GM19239 (cell line): ENCODE measurements at regions not wholly inside any gene's neighbourhood (a gene's known extent, or its start where the extent isn't known, plus 50 kb on each side); places are given as distances from the start of the nearest gene placed in this dataset.
"Not testable (repeated sequence)": the region's sequence is repeated elsewhere in the genome, so short reads cannot be mapped to it uniquely, and the experiment has no call there.

Source experiments
- DNase-seq: peaks from one replicate; pipeline ENCODE4 v3.0.0; 2011; ENCODE audit warnings: low spot score; ENCODE audit not compliant: insufficient read length
- FAIRE-seq: peaks from 2 replicates; lab custom pipeline; 2011; peaks lifted over from hg19 to GRCh38; lab: Jason Lieb, UNC

- DNase-seq (no peak), FAIRE-seq (no peak)
Observed at GRCh38 chr4:111997785-111998184, 147.5 kb upstream of the FAM241A start.

DNA sequence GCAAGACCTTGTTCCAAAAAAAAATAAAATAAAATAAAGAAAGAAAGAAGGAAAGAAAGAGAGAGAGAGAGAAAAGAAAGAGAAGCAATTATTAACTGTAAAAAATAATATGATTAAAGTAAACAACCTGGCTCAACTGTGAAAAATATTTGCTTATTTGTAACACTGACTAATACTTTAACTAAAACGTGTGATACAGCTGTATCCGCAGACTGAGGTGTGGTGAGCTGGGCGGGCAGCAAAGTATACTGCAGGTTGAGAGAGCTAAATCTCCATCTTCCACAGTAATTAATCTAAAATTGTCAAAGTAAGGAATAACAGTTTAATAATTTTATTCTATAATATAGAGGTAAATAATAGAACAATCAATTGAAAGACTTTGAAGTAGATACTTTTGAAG, 145.5 kb upstream of the FAM241A start:
- no peak for DNase-seq
- no peak for FAIRE-seq

GRCh38 chr4:112001041-112001440, 144.2 kb upstream of the FAM241A start:
- DNase-seq (no peak), FAIRE-seq (no peak)

DNA sequence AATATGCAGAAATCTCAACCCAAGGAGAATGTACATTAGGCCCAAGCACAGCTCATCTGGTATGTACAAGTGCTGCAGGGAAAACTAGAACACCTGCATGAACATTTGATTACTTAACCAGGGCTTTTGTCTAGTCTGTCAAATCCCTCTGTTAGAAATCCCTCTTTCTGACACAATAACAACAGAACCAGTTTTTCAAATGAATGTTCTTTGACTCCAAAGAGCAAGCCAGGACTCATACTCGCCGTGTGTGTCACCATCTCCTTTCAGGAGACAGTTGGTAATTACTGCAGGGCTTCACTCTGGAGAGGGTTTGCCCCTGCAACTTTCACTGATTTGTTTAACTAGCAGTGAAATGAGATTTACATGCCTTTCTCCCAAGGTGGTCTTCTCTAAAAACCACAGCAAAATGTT, 143.0 kb upstream of the FAM241A start:
- DNase-seq (no peak), FAIRE-seq (no peak)

DNA sequence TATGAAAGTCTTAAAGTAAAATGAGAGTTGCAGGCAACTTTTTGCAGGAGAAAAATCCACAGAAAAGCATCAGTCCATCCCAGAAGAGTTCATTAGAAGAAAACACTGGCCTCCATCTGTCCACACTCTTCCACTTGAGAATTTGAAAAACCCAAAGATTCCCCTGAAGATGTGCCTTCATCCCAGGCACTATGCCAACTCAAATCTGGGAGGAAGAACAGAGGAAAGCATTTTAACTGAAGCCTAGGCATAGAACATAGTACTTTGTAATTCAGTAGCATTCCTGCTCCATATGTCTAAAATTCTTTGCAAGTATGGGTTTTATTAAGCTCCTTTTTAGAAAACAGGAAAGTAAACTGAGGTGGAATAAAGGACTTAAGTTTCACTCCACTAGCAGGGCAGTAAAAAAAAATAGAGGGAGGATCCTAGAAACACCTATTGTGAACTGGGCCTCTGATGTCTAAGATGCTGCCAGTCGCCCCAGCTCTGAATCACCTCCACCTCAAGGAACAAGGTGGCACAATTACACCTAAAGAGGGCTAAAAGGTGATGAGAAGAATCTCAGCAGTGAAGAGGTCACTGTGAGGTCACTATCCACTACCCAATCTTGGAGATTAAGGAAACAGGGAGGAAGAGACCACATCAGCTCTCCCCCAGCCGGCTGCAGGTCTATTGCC, 141.9 kb upstream of the FAM241A start:
- DNase-seq (no peak), FAIRE-seq (no peak)

GRCh38 chr4:112005027-112005426, 140.2 kb upstream of the FAM241A start:
- DNase-seq, result no peak
- no peak for FAIRE-seq

DNA sequence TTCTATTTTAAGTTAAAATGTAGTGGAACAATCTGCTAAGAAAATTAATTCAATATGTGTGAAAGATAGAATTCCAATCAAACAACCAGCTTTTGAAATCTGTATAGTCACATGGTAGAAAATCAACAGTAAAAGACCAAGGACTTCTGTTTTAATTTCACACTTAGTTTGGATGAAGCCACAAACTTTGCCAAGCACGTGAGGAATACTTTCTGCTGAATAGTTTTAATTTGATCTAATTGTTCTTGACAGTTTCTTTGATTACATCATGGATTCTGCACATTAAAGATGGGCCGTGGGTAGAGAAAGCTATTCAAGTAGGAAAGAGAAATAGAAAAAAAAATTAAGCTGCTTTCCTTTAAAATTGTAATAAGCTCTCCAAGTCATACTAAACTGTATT, 137.9 kb upstream of the FAM241A start:
- DNase-seq (no peak), FAIRE-seq (peak; percentile 18)

- FAIRE-seq, result no peak
Observed at GRCh38 chr4:112015960-112016359, 129.3 kb upstream of the FAM241A start.

GRCh38 chr4:112023402-112023950, 121.8 kb upstream of the FAM241A start:
- FAIRE-seq, result no peak
- DNase-seq, result no peak

More at GRCh38 chr4:112015960-112016359, 129.3 kb upstream of the FAM241A start:
- DNase-seq, result no peak

- no peak for FAIRE-seq
Observed at GRCh38 chr4:112026058-112026457, 119.2 kb upstream of the FAM241A start.

DNA sequence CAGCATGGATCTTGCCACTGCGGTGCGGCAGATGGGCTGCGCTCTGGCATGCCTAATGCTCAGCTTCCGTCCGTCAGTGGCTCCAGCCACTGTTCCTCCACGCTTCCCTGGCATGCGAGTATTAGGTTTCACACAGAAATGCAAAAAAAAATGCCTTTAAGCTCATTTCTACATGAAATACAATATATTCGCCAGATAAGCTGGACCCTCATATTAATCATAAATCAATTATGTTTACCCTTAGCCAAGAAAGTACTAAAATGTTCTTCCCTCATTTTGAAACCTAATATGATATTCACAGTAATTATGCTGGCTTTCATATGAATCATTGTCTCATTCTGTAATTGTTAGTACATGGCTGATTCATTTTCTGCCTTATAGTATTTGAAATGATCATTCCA, 115.5 kb upstream of the FAM241A start:
- no peak for FAIRE-seq
- no peak for DNase-seq

More at GRCh38 chr4:112026058-112026457, 119.2 kb upstream of the FAM241A start:
- DNase-seq, result no peak

DNA sequence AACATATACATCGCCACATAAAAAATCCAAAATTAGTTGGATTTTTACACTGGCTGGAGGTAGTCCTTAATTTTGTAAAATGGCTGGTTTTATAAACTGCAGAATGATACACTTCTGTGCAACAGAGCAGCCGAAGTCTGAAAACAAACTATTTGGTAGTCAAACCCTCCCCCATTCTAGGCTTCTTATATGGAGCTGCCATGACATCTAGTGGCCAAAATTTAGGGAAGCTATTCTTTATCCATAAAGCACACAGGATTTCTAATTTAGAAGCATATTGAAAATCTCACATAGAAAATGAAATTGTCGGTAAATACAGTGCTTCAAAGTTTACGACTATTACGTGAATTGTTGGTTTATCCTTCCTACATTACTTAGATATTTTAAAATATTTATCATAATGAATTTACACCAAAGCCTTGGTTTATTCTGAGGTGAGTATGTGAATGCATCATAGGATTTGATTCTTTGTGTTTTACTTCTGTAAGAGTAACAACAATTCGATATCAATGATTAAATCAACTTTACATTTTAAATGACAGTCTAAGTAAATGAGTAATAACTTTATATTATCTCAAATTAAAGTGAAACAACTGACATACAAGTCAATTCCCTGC, 113.4 kb upstream of the FAM241A start:
- peak; percentile 96 for FAIRE-seq
- peak; percentile 20 for DNase-seq

DNA sequence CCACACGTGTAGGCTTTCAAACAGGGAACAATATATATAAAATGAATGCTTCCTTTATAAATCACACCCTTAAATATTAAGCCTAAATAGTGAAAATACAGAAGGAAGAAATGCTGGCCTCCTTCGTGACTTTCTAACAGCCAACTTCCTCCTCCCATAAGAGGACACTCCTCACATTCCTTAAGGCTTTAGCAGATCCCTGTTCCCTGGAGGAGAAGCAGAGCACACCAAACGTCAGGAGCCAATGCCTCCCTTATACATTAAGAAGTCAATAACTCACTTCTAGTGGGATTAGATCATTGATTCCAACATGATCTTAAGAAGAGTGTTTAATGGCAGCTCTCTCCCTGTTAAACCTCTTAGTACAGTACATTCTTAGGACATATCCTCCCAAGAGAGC, 108.4 kb upstream of the FAM241A start:
- DNase-seq (no peak), FAIRE-seq (no peak)

- FAIRE-seq (no peak), DNase-seq (no peak)
Observed at GRCh38 chr4:112038861-112039260, 106.4 kb upstream of the FAM241A start.

GRCh38 chr4:112049119-112049518, 96.1 kb upstream of the FAM241A start:
- DNase-seq, result not testable (repeated sequence)
- FAIRE-seq, result peak; percentile 54

GRCh38 chr4:112053825-112054350, 91.4 kb upstream of the FAM241A start:
- FAIRE-seq (no peak), DNase-seq (no peak)

GRCh38 chr4:112055100-112055499, 90.2 kb upstream of the FAM241A start:
- DNase-seq, result no peak
- peak; percentile 48 for FAIRE-seq

DNA sequence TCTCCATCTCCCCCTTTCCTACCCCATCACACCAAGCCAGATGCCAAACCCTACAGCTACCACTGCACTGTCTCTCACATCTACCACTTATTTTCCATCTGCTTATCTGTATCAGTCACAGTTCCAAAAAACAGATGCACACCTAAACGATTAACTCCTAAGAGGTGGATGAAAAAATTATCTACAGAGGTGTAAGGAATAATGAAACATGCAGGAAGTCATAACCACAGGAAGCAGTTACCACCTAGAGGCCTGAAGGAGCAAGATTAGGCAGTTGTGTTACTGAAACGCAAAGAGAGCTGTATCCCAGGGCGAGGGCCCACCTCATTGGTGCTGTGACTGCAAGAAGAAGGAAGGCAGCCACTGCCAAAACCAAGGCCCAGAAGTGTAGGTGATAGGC, 87.8 kb upstream of the FAM241A start:
- FAIRE-seq (no peak), DNase-seq (no peak)

DNA sequence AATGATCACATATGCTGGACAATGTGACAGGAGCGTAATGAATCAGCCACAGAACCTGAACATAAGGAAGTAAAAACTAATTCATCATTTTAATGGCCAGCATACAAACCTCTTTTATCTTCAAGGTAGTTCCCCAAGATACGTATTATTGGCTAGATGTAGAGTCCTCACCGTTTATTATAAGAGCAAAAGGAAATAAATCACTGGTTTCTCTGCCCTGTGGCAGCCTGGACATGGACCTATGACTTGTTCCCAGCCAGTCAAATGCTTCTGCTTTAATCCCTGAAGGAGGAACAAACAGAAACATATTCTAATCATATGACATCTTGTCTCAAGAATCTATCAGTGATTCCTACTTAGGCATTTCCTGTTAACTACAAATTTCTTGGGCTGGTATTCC, 86.8 kb upstream of the FAM241A start:
- FAIRE-seq, result peak; percentile 11
- no peak for DNase-seq

DNA sequence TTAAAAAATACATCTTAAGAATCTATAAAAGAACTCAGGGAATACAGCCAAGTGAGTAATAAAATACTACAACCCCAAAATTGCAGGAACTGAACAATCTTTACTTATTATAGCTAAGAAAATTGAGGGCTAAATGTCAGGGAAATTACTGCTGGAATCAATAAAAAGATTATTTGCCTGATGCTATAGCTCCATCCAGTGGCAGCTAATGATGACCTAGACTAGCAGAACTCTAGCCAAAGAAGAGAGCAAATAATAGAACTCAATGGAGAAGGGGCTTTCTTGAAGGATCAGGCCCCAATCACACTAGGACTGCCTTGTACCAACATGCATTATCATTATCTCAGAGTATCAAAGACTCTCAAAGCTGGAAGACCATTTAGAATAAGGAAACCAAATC, 85.0 kb upstream of the FAM241A start:
- DNase-seq, result no peak
- peak; percentile 69 for FAIRE-seq

GRCh38 chr4:112061207-112061817, 83.9 kb upstream of the FAM241A start:
- DNase-seq, result no peak
- no peak for FAIRE-seq
